Amygdala (tissue), 56 donors: ENCODE measurements at regions not wholly inside any gene's neighbourhood (a gene's known extent, or its start where the extent isn't known, plus 50 kb on each side); places are given as distances from the start of the nearest gene placed in this dataset.

Experiments used
- DNase-seq, 56 donors: peaks; one replicate each; lab custom pipeline; 2025; lab: John Stamatoyannopoulos, UW

- no peak for DNase-seq
Measured at GRCh38 chr9:12874395-12874794, 99.6 kb downstream of the LURAP1L start.

DNA sequence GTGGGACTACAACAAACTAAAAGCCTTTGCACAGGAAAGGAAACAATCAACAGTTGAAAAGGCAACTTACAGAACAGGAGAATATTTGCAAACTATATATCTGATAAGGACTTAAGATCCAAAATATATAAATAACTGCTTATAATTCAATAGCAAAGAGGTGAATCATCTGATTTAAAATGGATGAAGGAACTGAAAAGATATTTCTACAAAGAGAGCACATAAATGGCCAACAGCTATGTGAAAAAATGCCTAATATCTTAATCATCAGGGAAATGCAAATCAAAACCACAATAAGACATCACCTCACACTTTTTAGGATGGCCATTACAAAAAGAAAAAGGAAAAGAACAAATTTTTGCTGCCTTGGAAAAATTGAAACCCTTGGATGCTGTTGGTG is 100.4 kb downstream of the LURAP1L start:
- DNase-seq: no peak

GRCh38 chr9:12876872-12877271 is 102.1 kb downstream of the LURAP1L start:
- no peak for DNase-seq

- DNase-seq: no peak
Measured at GRCh38 chr9:12878351-12878978, 103.6 kb downstream of the LURAP1L start.

DNA sequence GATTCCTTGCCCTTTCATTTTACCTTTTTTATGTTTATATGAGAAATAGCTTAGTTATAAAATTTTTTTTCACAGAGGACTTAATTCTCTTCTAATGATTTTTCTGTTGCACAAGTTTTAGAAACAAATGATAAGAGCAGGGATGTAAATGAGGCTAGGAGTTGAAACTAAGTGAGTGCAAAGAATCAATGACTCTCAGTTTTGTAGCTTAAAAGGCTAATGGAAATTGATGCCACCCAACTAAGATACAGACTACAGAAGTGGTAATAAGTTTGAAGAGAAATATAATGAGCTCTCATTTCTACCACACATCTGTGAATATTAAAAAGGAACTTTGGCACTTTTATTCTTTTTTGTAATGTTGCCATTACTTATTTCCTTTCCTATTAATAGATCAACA is 105.1 kb downstream of the LURAP1L start:
- DNase-seq: no peak

GRCh38 chr9:12880406-12881015 is 105.7 kb downstream of the LURAP1L start:
- DNase-seq: no peak

DNA sequence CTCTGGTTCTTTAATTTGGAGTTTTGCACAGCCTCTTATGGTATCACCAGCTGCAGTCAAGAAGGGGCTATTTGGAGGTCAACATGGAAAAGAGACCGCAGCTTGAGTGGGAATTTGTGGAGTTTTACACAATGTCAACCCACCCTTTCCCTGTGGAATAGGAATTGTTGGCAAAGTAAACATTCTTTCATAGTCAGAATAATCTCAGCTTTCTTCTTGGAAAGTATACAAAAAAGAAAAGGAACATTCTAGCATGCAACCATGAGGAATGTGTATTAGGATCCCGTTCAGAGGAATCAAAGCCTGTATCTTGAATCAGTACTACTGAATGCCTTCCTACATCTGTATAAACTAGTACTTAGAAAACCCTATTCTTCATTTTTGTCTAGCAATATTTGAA is 107.6 kb downstream of the LURAP1L start:
- DNase-seq: no peak

DNA sequence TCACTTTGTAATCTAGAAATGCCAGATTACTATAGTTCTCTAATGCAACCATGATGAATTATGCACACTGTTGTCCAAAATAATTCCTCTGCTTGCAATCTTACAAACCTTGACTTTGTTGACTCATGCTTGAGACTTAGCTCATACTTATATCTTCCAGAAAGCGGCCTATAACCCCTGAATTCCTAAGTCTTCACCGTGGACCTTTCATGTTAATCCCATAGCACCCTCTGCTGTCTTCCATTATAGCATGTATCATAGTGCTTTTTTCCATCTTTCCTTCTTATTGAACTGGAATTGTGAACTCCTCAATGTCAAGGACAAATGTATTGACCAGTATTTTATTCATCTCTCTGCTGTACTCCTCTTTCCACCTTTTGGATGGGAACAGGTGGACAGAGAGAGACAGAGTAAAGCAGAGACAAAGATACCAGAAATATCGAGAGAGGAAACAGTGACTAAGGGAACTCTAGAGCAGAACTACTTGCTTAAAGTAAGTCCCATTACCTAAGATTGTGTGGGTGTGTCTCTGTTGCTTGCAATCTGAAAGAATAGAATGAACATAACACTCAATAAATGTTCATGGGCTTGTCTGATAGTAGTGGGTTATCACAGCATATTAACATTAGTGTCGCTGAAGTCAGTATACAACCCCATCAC is 110.0 kb downstream of the LURAP1L start:
- peak in 2 of 56 donors; percentile 3 to 19 for DNase-seq

GRCh38 chr9:12889402-12890106 is 114.7 kb downstream of the LURAP1L start:
- no peak for DNase-seq

DNA sequence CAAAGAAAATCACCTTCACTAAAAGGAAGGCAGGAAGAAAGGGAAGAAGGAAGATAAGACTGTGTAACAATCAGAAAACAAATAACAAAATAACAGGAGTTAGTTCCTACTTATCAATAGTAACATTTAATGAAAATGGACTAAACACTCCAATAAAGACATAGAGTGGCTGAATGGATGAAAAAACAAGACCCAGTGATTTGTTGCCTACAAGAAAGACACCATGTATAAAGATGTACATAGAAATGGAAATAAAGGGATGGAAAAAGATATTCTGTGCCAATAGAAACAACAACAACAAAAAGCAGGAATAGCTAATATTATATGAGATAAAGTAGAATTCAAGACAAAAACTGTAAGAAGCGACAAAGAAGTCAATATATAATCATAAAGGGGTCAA is 116.8 kb downstream of the LURAP1L start:
- DNase-seq: no peak

GRCh38 chr9:12903316-12903715 is 128.5 kb downstream of the LURAP1L start:
- DNase-seq: no peak

- DNase-seq: no peak
Measured at GRCh38 chr9:12904261-12905000, 129.6 kb downstream of the LURAP1L start.

DNA sequence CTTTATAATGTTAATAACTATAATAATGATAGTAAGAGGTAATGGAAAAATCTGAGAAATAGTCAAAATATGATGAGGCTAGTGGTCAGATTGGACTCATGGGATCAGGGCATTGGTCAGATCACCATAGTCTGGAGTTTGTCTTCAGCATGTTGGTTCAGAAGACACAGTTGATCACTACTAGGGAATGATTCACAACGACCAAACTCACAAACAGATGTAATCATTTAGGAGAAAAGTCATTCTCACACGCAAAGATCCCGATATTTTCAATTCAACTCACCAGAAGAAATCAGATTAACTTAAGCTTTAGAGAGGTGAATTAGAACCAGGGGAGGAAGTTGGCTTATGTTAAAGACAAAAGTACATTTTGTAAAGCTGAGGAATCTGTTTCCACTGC is 131.8 kb downstream of the LURAP1L start:
- DNase-seq: no peak

DNA sequence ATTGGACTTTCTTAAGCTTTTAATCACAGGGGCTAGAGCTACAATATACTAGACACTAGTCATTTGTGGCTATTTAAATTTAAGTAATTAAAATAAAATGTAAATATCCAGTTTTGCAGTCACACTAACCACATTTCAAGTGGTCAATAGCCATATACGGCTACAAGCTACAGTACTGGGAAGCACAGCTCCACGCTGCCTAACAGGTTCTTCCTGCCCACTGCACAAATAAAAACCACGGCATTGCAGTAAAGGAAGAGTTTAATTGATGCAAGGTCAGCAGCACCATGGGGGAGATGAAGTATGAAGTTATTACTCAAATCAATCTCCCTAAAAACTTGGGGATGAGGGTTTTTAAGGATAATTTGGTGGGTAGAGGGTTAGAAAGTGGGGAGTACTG is 134.1 kb downstream of the LURAP1L start:
- DNase-seq: no peak

- no peak for DNase-seq
Measured at GRCh38 chr9:12915366-12915954, 140.6 kb downstream of the LURAP1L start.

- peak in 36 of 56 donors; percentile 0 to 73 (median 32) for DNase-seq
Measured at GRCh38 chr9:12916042-12916441, 141.2 kb downstream of the LURAP1L start.

DNA sequence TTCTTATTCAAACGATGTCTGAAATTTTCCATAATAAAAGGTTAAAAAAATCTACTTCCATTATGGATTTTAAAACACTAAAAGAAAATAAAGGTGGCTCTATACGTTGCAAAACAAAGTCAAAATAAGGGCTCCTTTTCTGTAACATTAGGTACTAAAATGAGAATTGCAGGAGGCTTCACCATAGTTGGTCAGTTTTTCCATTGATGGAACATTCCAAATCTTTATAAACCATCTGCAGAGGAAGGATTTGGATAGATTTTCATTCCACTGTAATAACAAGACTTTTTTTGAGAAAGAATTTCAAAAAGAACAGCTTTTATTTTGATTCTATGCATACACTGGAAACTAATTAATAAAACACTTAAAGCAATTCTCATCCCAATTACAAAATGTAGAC is 145.6 kb downstream of the LURAP1L start:
- DNase-seq: no peak

- DNase-seq: no peak
Measured at GRCh38 chr9:12921621-12922020, 146.8 kb downstream of the LURAP1L start.

DNA sequence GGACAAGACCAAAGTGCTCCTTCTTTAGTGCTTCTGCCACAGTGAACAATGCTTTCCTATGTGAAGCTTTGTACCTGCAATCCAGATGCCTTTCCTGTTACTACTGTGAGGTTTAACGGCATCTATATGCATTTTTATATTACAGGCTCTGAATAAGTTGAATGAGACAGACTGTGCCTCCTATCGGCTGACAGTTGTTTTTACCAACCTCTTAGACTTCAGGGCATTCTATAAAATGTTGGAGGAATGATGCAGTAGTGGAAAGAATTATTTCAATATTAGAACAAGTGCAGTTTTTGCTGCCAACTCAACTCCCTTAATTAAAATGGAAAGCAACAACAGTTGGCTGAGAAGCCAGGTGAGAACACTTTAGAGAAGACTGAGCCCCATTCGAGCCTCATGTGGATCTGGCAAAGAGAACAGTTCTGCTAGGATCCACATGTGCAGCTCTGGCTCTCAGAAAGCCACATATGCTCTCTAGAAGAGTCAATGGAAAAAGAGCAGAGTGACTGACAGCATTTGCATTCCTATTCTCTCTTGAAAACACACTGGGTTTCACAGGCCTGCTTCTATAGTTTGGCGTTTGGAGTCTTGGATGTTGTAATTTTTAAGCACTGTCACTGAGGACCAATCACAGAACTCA is 147.5 kb downstream of the LURAP1L start:
- DNase-seq: no peak

GRCh38 chr9:12923468-12924009 is 148.7 kb downstream of the LURAP1L start:
- DNase-seq: no peak
